ENCODE measurements at regions not wholly inside any gene's neighbourhood (a gene's known extent, or its start where the extent isn't known, plus 50 kb on each side); places are given as distances from the start of the nearest gene placed in this dataset.
"Not testable (repeated sequence)": the region's sequence is repeated elsewhere in the genome, so short reads cannot be mapped to it uniquely, and the experiment has no call there.

GRCh38 chr3:55264919-55265318 is 222.2 kb downstream of the WNT5A start:
- H3K36me3 ChIP-seq, result no peaks in the 10 kb centered on the region
- H3K27ac ChIP-seq, result no peak overlapping the region
- H3K9me3 ChIP-seq, result no peaks in the 10 kb centered on the region
- TF ChIP-seq CTCF (IDR thresholded peaks at IDR 0.05), result no peak
- no peaks in the 10 kb centered on the region for H3K4me1 ChIP-seq
- intact Hi-C loops (cut with DNase I; ENCODE audit: low total_unique reads), result no loop called here
- DNase-seq, result no peak
- no peak overlapping the region for H3K4me3 ChIP-seq
- no peaks in the 10 kb centered on the region for H3K27me3 ChIP-seq

GRCh38 chr3:55252921-55253320 is 234.2 kb downstream of the WNT5A start:
- DNase-seq, result no peak
- no peak for TF ChIP-seq CTCF (IDR thresholded peaks at IDR 0.05)
- H3K4me3 ChIP-seq, result no peak overlapping the region
- H3K36me3 ChIP-seq, result no peaks in the 10 kb centered on the region
- no peaks in the 10 kb centered on the region for H3K27me3 ChIP-seq
- no peak overlapping the region for H3K27ac ChIP-seq
- H3K4me1 ChIP-seq, result no peaks in the 10 kb centered on the region
- H3K9me3 ChIP-seq, result no peaks in the 10 kb centered on the region
- intact Hi-C loops (cut with DNase I; ENCODE audit: low total_unique reads), result no loop called here

- DNase-seq; H3K27ac ChIP-seq; H3K36me3 ChIP-seq; H3K27me3 ChIP-seq; H3K4me3 ChIP-seq; H3K9me3 ChIP-seq; intact Hi-C loops (cut with DNase I; ENCODE audit: low total_unique reads); H3K4me1 ChIP-seq: not testable (repeated sequence)
These were observed 237.9 kb downstream of the WNT5A start for GRCh38 chr3:55249156-55249555.

DNA sequence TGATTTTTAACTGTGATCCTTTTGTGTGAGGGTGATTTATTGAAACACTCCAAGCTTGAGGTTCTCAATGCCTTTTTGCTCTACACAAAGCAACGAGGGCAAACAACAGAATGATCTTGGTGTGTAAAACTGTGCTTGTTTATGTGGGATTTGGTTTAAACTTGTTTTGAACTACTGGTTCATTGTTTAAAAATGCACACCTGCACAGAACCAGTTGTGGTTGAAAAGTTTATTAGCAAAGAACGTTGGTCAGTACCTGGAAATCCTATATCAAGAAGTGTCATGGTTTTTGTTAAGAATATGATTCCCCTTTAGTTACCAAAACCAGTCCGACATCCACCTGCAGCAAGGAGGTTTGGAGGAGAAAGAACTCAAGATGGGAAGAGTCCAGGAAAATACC is 239.4 kb downstream of the WNT5A start:
- Histone ChIP-seq H3K27me3 (no peaks in the 10 kb centered on the region), H3K36me3 (no peaks in the 10 kb centered on the region), H3K27ac (no peak overlapping the region), H3K4me3 (no peak overlapping the region), H3K9me3 (no peaks in the 10 kb centered on the region), H3K4me1 (no peaks in the 10 kb centered on the region)
- intact Hi-C loops (cut with DNase I; ENCODE audit: low total_unique reads), result no loop called here
- no peak for TF ChIP-seq CTCF (IDR thresholded peaks at IDR 0.05)
- no peak for DNase-seq

GRCh38 chr3:55246033-55246432 is 241.1 kb downstream of the WNT5A start:
- Histone ChIP-seq H3K4me1 (no peaks in the 10 kb centered on the region), H3K4me3 (no peak overlapping the region), H3K27ac (no peak overlapping the region), H3K27me3 (no peaks in the 10 kb centered on the region), H3K9me3 (no peaks in the 10 kb centered on the region), H3K36me3 (no peaks in the 10 kb centered on the region)
- intact Hi-C loops (cut with DNase I; ENCODE audit: low total_unique reads), result no loop called here
- DNase-seq, result no peak
- TF ChIP-seq CTCF (IDR thresholded peaks at IDR 0.05), result no peak

- Histone ChIP-seq H3K4me3 (no peak overlapping the region), H3K36me3 (no peaks in the 10 kb centered on the region), H3K9me3 (no peaks in the 10 kb centered on the region), H3K27me3 (no peaks in the 10 kb centered on the region), H3K27ac (no peak overlapping the region), H3K4me1 (no peaks in the 10 kb centered on the region)
- intact Hi-C loops (cut with DNase I; ENCODE audit: low total_unique reads), result no loop called here
- TF ChIP-seq CTCF (IDR thresholded peaks at IDR 0.05), result no peak
- no peak for DNase-seq
These were observed 241.8 kb downstream of the WNT5A start for GRCh38 chr3:55245351-55245750.
